ENCODE measurements at regions not wholly inside any gene's neighbourhood (a gene's known extent, or its start where the extent isn't known, plus 50 kb on each side); places are given as distances from the start of the nearest gene placed in this dataset.

DNA sequence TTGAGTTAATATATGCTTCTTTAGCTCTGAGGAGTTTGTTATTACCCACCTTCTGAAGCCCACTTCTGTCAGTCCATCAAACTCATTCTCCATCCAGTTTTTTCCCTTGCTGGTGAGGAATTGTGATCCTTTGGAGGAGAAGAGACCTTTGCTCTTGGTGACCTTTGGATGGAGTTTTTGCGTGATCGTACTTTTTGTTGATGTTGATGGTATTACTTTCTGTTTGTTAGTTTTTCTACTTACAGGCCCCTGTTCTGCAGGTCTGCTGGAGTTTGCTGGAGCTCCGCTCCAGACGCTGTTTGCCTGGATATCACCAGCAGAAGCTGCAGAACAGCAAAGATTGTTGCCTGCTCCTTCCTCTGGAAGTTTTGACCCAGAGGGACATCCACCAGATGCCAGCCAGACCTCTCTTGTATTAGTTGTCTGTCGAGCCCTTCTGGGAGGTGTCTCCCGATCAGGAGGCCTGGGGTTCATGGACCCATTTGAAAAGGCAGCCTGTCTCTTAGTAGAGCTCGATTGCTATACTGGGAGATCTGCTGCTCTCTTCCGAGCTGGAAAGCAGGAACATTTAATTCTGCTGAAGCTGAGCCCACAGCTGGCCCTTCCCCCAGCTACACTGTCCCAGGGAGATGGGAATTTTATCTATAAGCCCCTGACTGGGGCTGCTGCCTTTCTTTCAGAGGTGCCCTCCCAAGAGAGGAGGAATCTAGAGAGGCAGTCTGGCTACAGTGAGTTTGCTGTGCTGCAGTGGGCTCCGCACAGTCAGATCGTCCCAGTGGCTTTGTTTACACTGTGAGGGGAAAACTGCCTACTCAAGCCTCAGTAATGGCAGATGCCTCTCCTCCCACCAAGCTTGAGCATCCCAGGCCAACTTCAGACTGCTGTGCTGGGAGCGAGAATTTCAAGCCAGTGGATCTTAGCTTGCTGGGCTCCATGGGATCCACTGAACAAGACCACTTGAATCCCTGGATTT is 445.5 kb downstream of the MAN2A1 start:
- TF ChIP-seq POLR2A (IDR thresholded peaks at IDR 0.05): no peak
- TF ChIP-seq, protein P1, sequence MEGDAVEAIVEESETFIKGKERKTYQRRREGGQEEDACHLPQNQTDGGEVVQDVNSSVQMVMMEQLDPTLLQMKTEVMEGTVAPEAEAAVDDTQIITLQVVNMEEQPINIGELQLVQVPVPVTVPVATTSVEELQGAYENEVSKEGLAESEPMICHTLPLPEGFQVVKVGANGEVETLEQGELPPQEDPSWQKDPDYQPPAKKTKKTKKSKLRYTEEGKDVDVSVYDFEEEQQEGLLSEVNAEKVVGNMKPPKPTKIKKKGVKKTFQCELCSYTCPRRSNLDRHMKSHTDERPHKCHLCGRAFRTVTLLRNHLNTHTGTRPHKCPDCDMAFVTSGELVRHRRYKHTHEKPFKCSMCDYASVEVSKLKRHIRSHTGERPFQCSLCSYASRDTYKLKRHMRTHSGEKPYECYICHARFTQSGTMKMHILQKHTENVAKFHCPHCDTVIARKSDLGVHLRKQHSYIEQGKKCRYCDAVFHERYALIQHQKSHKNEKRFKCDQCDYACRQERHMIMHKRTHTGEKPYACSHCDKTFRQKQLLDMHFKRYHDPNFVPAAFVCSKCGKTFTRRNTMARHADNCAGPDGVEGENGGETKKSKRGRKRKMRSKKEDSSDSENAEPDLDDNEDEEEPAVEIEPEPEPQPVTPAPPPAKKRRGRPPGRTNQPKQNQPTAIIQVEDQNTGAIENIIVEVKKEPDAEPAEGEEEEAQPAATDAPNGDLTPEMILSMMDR (IDR thresholded peaks at IDR 0.05): no peak

Data from uterus (tissue), 2 donors.